ENCODE measurements at regions not wholly inside any gene's neighbourhood (a gene's known extent, or its start where the extent isn't known, plus 50 kb on each side); places are given as distances from the start of the nearest gene placed in this dataset.

- TF ChIP-seq CTCF (IDR thresholded peaks at IDR 0.05) = no peak
- no peaks in the 10 kb centered on the region for H3K4me1 Mint-ChIP-seq (ENCODE audit: low read depth)
- no peaks in the 10 kb centered on the region for H3K9me3 Mint-ChIP-seq (ENCODE audit: low read depth)
- H3K36me3 Mint-ChIP-seq (ENCODE audit: low read depth) = no peaks in the 10 kb centered on the region
- DNase-seq (ENCODE audit: low spot score) = no peak
- no peak overlapping the region for H3K4me3 Mint-ChIP-seq (ENCODE audit: unreplicated experiment)
- no peak overlapping the region for H3K27ac Mint-ChIP-seq (ENCODE audit: unreplicated experiment)
- H3K27me3 Mint-ChIP-seq (ENCODE audit: low read depth) = peaks cover 6% of the 10 kb centered on the region
These were observed 502.4 kb downstream of the FBXO15 start for GRCh38 chr18:73645160-73645715.

GRCh38 chr18:73639788-73640187 is 507.8 kb downstream of the FBXO15 start:
- no peaks in the 10 kb centered on the region for H3K36me3 Mint-ChIP-seq (ENCODE audit: low read depth)

GRCh38 chr18:73638709-73639108 is 508.9 kb downstream of the FBXO15 start:
- no peak for TF ChIP-seq CTCF (IDR thresholded peaks at IDR 0.05)
- Mint-ChIP-seq H3K4me1 (ENCODE audit: low read depth) (peaks cover 9% of the 10 kb centered on the region), H3K4me3 (ENCODE audit: unreplicated experiment) (no peak overlapping the region), H3K36me3 (ENCODE audit: low read depth) (no peaks in the 10 kb centered on the region), H3K27ac (ENCODE audit: unreplicated experiment) (no peak overlapping the region), H3K9me3 (ENCODE audit: low read depth) (peaks cover 2% of the 10 kb centered on the region), H3K27me3 (ENCODE audit: low read depth) (no peaks in the 10 kb centered on the region)
- DNase-seq (ENCODE audit: low spot score) = no peak

More at GRCh38 chr18:73639788-73640187, 507.8 kb downstream of the FBXO15 start:
- Mint-ChIP-seq H3K4me3 (ENCODE audit: unreplicated experiment) (no peak overlapping the region), H3K9me3 (ENCODE audit: low read depth) (no peaks in the 10 kb centered on the region), H3K27ac (ENCODE audit: unreplicated experiment) (no peak overlapping the region), H3K27me3 (ENCODE audit: low read depth) (no peaks in the 10 kb centered on the region), H3K4me1 (ENCODE audit: low read depth) (peaks cover 9% of the 10 kb centered on the region)
- TF ChIP-seq CTCF (IDR thresholded peaks at IDR 0.05) = no peak
- DNase-seq (ENCODE audit: low spot score) = no peak

GRCh38 chr18:73636355-73636754 is 511.3 kb downstream of the FBXO15 start:
- no peaks in the 10 kb centered on the region for H3K27me3 Mint-ChIP-seq (ENCODE audit: low read depth)
- peaks cover 5% of the 10 kb centered on the region for H3K9me3 Mint-ChIP-seq (ENCODE audit: low read depth)
- no peak for TF ChIP-seq CTCF (IDR thresholded peaks at IDR 0.05)
- no peak overlapping the region for H3K4me3 Mint-ChIP-seq (ENCODE audit: unreplicated experiment)
- DNase-seq (ENCODE audit: low spot score) = no peak
- H3K4me1 Mint-ChIP-seq (ENCODE audit: low read depth) = peaks cover 9% of the 10 kb centered on the region
- H3K27ac Mint-ChIP-seq (ENCODE audit: unreplicated experiment) = no peak overlapping the region
- H3K36me3 Mint-ChIP-seq (ENCODE audit: low read depth) = no peaks in the 10 kb centered on the region

- Mint-ChIP-seq H3K4me1 (ENCODE audit: low read depth) (no peaks in the 10 kb centered on the region), H3K27me3 (ENCODE audit: low read depth) (peaks cover 7% of the 10 kb centered on the region), H3K9me3 (ENCODE audit: low read depth) (peaks cover 4% of the 10 kb centered on the region), H3K4me3 (ENCODE audit: unreplicated experiment) (no peak overlapping the region), H3K27ac (ENCODE audit: unreplicated experiment) (no peak overlapping the region), H3K36me3 (ENCODE audit: low read depth) (no peaks in the 10 kb centered on the region)
- DNase-seq (ENCODE audit: low spot score) = no peak
- TF ChIP-seq CTCF (IDR thresholded peaks at IDR 0.05) = no peak
These were observed 520.8 kb downstream of the FBXO15 start for GRCh38 chr18:73626859-73627258.
